Stimulated activated CD8-positive, alpha-beta memory T cell treated with anti-CD3 and anti-CD28 coated beads, Interleukin-15, amount 100 ng/mL, for 4 hours (primary cell): ENCODE measurements at regions not wholly inside any gene's neighbourhood (a gene's known extent, or its start where the extent isn't known, plus 50 kb on each side); places are given as distances from the start of the nearest gene placed in this dataset.

ENCODE experiments used
- DNase-seq, 2 donors: peaks; one replicate each; pipeline ENCODE4 v3.0.0-alpha.2; 2020; ENCODE audit warnings: low read depth in 2 of 2

DNA sequence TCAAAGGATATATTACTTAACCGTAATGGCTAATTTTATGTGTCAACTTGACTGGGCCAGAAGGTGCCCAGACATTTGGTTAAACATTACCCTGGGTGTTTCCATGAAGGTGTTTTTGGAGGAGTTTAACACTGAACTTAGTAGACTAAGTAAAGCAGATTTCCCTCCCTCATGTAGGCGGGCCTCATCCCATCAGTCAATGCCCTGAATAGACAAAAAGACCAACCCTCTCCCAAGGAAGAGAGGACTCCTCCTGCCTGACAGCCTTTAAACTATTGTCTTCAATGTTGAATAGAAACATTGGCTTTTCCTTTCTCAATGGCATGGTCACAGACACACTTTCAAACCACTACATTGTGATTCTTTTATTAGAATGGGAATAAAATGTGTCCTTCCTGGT lies 121.9 kb downstream of the SETD4 start:
- DNase-seq, result no peak

DNA sequence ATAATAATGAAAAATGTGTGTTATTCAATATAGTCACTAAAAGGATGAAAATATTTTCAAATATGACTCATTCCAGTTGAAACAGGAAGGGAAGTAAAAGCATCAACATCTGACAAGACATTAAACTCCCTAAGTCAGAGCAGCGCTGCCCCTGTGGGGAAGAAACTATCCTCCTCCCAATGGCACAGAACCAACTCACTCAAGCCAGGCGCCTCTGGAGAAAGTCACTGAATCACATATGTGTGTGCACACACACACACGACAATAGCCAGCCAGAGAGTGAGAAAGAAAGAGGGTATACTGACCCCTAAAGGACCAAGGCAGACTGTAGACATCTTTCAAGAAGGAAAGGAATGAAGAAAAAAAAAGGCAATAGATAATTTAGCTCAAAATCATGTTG lies 126.9 kb downstream of the SETD4 start:
- DNase-seq, result no peak

DNA sequence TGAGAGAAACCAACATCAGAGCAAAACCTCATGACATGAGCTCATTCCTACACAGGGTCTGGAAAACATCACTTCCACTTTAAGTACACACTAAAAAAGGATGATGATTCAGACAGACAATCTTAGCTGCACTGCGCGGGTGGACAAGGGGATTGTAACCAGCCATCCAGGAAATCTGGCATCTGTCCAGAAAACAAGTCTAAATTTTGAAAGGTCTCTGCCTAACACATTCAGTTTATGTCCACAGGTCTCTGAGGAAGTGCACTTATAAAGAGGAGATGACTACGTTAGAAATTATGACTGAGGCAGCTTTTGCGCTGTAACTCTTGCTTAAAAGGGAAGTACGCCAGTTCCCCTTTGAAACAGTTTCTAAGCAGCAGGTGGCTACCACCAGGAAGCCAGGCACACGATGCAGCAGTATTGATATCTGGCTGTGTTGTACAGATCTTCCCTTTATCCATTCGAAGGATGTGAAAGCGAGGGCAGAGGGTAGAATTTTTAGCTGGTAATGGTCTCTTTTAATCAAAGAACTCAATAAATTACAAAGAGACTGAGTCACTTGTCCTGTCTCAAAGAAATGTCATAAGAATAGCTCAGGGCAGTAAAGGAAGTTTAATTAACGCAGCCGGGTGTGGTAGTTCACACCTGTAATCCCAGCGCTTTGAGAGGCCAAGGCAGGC lies 128.0 kb downstream of the SETD4 start:
- no peak for DNase-seq

DNA sequence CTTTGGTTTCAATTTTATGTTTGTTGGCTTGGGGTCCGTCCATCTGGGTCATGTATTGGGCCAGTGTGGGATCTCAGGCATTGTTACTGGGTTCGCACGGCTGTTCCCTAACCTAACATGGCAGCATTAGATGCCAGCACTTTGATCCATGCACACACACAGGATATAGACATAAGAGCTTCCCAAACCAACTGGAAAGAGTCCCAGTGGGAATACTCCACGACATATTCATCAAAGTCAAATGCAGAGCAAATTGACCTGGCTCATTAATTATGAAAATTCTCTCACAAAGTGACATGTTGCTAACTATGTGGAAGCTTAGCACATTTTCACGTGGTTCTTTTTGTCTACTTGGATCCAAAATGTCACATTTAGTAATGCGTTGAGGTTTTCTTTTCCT lies 130.4 kb downstream of the SETD4 start:
- DNase-seq, result no peak

DNA sequence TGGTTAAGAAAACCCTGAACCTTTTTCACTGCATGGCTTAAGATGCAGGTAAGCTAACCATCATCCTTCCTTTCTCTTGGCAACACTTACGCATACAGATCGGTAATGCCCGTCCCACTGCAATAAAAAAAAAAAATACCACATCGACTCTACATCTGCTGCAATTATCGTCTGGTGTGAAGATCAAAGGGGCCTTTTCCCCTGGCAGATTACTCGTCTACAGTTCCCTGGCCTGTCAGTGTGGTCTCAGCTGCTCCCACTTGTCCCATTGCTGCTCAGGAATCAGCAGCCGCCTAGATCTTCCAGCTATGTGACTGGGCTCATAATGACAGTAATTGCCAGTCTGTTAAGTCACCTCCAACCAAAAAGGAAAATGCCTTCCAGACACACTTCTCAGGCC lies 133.1 kb downstream of the SETD4 start:
- no peak for DNase-seq

DNA sequence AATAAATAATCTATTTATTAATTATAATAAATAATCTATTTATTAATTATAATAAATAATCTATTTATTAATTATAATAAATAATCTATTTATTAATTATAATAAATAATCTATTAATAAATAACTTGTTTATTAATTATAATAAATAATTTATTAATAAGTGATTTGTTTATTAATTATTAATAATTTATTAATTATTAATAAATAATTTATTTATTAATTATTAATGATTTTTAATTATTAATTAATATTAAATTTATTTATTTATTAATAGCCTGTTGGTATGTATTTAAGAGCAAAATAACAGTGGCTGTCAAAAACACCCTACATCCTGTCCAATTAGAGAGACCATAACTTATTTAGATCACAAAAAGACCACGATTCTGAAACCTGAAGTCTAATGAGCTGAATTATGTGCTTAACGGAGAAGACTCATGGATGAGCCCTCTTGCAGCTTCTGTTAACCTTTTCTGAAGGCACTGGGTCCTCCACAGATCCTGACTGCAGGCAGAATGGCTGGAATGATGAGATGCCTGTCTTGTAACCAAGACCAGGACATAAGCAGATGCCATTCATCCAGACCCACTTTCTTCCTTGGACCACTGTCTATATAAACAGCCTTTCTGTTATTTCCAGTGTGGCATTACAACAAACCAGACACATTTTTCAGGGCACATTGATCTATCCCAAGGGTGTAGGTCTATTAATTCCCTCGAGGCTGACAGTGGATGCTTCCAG lies 134.2 kb downstream of the SETD4 start:
- no peak for DNase-seq

DNA sequence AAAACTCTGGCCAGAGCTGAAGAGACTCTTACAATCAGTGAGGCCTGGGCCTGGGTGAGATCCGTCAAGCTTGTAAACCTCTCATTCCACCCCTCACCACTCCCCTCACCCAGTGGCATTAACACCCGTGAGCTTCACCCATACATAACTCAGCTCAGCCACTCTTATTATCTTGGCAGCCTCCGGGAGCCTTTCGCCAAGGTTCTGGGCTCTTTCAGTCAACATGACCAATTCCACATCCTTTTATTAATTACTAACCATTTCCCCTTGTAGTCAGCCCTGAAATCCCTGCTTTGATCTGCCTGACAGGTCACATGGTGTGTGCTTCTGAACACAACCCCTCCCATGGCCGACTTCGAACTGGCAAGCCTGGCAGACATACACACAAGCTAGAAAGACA lies 134.8 kb downstream of the SETD4 start:
- no peak for DNase-seq

DNA sequence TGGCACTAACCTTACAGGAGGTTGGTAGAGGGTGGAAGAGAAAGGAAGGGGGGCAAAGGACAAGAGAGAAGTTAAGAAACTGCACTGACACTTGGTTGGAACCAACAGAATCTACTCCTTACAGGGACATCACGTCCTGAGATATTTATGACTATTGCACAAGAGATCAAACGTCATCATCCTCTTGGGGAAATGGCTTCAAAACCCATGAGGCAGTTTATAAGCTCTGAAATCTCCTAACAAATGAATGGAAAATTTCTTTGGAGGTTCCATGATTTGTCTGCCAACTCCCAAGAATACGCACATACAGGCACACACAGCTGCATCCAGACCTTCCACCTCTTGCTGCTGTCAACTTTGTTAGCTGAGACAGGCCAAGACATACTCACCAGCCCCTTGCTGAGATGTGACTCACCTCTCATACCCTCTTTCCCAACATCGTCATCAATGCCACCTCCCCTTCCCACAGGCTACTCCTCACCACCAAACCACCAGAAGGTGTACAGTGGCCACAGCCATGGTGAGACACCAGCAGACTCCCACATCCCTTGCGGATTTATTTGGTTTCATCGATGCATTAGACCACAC lies 135.5 kb downstream of the SETD4 start:
- DNase-seq, result no peak

DNA sequence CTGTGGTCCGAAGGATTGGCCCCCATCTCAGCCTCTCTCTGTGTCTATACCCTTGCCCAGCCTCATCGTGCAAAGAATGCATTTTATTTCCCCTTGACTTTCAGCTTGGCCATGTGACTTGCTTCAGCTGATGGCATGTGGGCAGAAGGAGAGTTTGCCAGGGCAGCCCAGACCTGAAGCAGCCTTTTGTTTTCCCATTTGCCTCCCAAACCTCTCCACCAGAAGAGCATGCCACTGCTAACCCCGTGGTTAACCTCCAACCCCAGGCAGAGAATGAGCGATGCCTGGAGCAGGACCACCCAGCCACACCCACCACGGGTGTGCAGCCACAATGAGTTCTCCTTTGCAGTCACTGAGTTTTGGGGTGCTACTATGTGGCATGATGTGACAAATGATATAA lies 136.4 kb downstream of the SETD4 start:
- no peak for DNase-seq

DNA sequence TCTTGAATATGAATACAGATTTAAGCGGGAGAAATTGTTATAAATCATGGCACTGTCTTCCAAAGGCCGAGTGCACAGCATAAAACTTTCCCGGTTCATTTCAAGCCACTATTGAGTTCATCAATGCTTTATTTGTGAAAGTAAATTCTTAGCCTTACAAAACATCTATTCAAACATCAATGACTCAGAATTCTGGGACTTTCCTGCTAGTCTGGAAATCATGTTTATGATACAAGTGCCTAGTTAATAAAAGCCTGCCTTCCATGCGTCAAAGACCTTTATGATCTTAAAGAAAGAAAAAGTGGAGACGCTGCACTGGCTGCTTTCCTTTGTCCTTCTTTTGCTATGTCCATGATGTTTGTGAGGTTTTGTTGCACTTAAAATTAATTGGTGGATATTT lies 137.7 kb downstream of the SETD4 start:
- DNase-seq, result no peak

DNA sequence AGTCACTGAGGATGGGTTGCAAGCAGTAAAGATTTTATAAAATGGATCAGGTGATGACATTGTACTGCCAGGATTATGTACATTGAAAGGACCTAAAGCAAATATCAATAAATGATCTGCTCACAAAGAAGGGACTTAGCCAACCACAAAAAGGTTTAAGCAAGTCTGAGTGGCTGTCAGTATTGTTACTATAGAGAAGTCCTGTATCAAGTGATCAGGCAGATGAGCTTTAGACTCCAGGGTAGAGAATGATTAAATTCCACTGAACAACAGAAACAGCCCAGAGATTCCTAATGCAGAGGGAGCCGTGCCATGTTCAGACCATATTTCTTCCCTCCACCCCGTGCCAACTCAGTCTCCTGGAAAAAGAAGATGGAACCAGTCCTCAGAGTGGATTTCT lies 138.9 kb downstream of the SETD4 start:
- DNase-seq, result no peak

DNA sequence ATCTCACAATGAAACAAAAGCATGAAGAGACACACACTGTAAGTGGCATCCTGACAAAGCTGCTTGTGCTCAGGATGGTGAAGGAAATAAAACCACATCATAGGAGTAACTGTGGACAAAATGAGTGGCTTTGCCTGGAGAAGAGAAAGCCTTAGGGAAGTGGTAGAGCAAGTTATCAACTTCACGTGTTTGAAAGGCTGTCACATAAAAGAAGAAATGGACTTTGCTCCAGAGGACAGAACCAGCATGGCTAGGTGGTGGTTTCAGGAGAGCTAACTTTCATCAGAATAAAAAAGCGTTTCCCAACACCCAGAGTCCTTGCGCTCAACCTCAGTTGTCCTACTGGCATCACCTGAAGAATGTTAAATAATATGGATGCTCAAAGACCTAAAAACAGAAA lies 139.9 kb downstream of the SETD4 start:
- no peak for DNase-seq

DNA sequence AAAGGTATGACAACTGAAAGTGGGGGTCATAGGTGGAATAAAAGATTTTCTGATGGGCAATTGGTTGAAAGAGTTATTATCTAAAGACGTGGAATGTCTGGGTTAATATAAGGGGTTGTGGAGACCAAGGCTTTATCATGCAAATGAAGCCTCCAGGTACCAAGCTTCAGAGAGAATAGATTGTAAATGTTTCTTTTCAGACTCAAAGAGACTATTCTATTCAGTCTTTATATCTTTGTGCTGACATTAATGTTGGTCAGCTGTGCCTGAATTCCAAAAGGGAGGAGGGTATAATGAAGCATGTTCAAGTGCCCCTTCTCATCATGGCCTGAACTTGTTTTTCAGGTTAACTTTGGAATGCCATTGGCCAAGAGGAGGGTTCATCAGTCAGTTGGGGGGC lies 145.3 kb downstream of the SETD4 start:
- no peak for DNase-seq

DNA sequence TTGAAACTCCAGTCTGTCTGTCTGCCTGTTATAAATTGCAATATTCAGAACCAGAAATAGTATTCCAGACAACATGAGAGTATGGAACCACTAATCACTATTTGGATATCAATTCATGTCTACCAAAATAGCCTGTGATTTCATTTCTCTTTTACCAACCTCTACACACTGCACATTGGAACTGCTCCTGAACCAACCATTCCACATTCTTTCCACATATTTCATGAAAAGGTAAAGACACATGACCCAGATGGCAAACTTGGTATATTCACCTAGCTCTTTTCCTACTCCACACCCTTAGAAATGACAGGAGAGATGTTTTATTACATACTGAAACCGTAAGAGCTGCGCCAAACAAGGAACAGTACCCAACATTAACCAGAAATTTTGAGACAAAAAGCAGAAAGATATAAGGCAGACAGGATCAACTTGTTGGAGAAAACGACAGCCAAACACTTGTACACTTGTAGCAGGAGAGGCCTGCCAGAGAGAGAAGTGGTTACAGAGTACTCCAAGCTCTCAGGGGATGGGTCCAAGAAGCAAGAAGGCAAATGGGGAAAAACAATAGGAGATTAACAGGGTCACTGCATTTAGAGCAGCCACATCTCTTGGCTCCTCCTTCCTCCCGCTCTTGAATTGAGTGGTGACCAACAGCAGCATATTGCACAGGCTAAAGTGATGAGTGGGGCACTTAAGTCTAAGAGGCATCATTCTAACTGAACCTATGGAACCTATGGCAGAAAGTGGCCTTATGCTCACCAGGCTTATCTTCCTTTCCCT lies 148.7 kb downstream of the SETD4 start:
- DNase-seq, result no peak

DNA sequence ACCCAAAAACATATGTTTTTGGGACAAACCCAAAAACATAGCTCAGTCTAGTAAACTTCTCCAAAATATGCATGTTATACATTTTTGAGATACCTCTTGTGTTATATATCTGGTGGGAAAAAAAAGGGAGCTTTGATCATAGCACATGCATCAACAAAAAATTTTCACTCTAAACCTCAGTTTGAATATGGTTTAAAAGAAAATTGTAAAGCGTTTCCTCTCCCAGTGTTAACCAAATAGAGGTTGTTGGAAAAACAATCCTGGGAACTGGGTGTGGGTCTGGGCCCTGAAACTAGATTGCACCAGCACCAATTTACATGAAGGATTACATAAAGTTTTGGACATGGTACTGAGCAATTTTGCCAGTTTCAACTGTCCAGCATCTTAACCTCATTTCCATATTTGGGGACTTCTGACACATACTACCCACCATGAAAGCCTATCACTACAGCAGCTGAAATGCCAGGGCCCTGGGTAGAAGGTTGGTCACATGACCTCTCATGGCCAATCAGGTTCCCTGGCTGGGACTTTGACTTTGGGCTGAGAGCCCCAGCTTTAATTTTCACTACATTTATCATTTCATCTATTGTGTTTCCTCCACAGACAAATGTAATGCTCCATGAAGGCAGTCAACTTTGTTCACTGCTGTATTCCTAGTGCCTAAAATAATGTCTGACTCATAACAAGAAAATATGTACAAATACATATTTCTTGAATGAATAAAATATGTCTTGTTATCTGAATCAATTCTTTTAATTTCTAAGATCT lies 150.7 kb downstream of the SETD4 start:
- DNase-seq, result no peak

DNA sequence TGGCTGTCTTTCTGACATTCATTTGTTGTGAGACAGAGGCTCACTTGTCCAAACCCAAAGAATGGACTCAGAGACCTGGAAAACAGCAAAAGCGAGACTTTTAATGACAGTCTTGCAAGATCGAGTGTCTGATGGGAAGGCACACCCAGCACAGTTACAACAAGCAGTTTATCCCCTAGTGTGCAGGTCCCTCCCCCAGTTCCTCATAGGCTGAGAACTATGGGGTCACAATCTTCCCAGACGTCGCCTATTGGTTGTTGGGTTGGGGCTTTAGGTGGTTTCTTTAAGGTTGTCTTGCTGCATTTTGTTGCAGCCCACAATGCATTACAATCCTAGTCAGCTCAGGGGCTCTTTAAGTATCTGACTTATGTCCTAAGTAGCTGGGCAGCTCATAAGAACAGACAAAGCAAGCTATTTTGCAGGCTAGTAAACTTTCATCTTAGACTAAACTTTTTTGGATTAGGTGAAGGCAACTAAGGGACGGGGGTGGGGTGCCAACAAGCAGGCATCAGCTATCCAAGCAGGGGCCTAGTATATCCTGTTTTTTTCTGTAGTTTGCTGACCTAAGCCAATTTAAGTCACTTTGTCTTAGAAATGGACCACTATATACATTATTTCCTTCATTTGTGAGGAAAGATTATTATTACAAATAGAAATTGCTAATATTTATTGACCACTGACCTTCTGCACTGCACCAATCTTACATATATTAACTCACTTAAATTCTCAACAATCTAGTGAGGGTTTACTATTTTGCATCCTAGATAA lies 151.8 kb downstream of the SETD4 start:
- DNase-seq, result no peak

DNA sequence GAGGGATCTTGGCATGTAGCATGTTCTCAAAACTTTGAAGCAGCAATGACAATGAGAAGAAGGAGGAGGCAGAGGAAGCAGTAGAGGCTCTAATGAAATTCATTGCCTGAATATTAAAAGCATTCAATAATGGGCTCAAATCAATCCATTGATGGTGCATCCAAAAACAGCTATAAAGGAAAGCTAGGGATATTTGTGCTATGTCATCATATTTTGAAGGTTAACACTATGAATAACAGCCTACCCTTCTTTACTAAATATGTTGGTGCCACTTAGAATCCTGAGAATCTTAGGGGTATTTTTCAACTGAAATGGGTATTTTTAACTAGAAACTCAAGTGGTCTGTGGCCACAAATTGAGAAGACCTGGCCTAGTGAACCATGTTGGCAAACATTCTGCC lies 153.7 kb downstream of the SETD4 start:
- DNase-seq, result no peak

DNA sequence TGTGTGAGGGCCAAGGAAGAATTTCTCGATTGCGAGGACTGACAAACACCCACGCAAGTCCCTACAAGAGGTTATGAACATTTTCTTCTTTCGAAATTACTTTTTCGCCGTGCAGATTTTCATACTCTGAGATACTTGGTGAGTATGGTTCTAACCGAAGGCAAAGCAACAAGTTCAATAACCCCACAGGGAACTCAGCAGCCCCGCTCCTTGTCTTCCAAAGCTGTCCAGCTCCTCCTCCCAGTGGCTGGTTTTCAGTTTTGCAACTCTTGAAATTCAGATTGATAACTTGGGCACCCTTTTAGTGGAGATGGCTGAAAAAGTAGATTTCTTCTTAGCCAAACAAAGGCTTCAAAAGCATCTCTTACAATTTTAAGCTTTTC lies 154.4 kb downstream of the SETD4 start:
- no peak for DNase-seq

DNA sequence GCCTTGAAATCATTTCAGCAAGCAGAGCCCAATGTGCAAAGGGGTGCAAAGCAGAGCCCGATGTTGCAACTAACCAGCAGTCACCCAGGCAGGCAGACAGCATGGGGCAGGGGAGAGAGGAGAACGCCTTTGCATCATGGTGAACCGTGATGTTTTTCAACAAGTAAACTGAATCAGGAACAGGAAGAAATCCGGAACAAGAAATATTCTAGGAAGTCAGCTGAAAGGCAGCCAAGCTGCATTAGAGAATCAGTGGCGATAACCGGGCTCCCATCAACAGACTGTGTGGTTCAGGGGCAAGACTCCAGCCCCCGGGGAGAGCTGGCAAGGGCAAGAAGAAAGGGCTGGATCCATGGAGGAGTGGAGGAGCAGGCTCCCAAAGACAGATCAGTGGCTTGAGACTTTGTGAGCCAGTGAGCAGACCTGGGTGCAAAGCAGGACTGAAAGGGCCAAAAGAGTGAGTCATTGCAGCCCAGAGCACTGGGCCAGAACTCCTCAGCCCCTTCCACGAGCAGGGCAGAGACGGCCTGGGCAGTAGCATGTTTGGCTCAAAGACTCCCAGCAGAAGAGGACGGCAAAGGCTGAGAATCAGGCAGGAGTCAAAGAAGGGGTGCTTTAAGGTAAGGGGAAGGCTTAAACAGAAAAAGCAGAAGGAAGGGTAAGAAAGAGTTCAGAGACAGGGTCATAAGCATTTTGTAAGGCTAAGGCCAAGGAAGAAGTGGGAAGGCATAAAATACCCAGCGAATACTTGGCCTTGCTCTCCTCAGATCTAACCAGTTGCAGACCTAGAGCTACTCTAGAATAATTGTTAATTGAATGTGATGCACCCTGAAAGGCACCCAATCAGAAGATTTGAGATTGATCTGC lies 155.0 kb downstream of the SETD4 start:
- DNase-seq, result no peak

DNA sequence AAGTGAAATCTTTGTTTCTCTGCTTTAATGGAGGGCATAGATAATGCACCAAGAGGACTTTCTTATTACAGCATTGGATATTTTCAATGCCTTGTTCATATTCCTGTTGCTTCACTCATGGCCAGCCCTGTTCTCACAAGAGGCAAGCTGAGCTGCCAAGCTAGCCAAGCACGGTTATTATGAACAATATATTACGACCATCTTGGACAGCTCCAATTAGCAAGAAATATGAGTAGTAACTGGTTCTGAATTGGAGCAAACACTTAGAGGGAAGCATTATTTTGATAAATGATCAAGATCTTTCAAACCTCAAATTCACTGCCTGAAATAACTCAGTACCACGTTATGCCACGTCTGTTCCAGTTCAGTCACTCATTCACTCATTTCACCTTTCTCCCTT lies 159.8 kb downstream of the SETD4 start:
- no peak for DNase-seq
